Embryonic facial prominence (tissue), 1 donor: ENCODE measurements at regions not wholly inside any gene's neighbourhood (a gene's known extent, or its start where the extent isn't known, plus 50 kb on each side); places are given as distances from the start of the nearest gene placed in this dataset.
"Not testable (repeated sequence)": the region's sequence is repeated elsewhere in the genome, so short reads cannot be mapped to it uniquely, and the experiment has no call there.

Source experiments
- DNase-seq: peaks from one replicate; pipeline ENCODE4 v3.0.0-alpha.2; 2016; ENCODE audit errors: extremely low spot score

- no peak for DNase-seq
These were observed 317.0 kb downstream of the ZIC3 start for GRCh38 chrX:137882960-137883359.

DNA sequence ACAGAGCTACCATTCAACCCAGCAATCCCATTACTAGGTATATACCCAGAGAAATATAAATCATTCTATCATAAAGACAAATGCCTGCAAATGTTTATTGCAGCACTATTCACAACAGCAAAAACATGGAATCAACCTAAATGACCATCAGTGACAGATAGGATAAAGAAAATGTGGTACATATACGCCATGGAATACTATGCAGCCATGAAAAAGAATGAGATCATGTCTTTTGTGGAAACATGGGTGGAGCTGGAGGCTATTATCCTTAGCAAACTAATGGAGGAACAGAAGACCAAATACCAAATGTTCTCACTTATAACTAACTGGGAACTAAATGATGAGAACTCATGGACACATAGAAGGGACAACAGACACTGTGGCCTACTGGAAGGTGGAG, 318.9 kb downstream of the ZIC3 start:
- DNase-seq = not testable (repeated sequence)

- DNase-seq = no peak
These were observed 325.5 kb downstream of the ZIC3 start for GRCh38 chrX:137891431-137891830.

DNA sequence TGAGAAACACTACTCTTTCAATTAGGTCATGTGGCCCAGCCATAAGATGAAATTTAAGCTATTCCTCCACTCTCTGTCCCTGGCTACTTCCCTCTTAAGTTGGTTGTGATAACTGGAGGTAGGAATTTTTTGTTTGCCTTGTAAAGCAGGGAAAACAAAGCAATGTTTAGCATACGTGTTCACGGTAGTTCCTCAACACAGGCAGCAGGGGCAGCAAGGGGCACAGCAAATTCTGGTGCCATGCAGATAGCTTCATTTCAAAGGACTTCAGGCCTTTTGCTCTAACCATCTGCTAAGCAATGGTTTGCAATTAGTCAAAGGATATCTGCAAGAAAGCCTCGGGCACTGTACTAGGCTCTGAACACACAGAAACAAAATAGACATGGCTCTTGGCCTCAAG, 330.2 kb downstream of the ZIC3 start:
- no peak for DNase-seq

DNA sequence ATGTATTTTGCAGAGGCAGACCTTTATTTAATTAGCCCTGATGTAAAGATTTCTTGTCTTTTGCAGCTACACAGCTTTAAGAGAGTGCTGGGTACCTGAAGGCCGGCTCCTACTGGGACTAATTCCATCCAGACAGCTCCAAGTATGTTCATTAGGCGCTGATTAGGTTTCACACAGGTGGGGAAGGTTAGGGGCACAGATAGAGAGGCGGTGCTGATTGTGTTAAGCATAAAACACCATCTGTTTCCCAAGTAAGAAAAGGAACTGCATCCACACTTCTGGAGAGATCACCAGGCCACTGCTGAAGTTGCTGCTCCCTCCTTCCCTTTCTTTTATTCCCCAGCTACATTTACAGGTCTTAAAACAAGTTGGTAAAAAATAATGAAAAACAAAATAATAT, 349.5 kb downstream of the ZIC3 start:
- no peak for DNase-seq

GRCh38 chrX:137916090-137916746, 350.3 kb downstream of the ZIC3 start:
- no peak for DNase-seq

GRCh38 chrX:137926090-137926489, 360.2 kb downstream of the ZIC3 start:
- no peak for DNase-seq

DNA sequence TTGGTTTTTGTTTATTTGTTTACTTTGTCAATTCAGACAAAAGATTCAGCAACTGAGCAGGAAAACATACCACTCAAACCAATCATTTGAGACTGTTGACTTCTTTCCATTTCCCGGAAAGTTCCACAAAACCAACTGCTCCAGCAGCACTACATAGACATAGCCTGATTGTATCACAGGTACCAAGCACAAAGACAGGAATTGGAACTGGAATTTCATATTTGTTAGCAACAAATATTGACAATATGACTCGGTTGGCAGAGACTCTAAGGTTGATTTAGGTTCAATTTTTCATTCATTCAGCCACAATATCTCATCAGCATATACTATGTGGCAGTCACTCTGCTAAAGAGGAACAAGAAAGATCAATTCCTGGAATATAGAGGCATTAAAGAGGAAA, 364.0 kb downstream of the ZIC3 start:
- no peak for DNase-seq

- no peak for DNase-seq
These were observed 364.6 kb downstream of the ZIC3 start for GRCh38 chrX:137930533-137930932.

- DNase-seq = not testable (repeated sequence)
These were observed 368.3 kb downstream of the ZIC3 start for GRCh38 chrX:137934214-137934613.

- DNase-seq = not testable (repeated sequence)
These were observed 369.0 kb downstream of the ZIC3 start for GRCh38 chrX:137934887-137935286.

DNA sequence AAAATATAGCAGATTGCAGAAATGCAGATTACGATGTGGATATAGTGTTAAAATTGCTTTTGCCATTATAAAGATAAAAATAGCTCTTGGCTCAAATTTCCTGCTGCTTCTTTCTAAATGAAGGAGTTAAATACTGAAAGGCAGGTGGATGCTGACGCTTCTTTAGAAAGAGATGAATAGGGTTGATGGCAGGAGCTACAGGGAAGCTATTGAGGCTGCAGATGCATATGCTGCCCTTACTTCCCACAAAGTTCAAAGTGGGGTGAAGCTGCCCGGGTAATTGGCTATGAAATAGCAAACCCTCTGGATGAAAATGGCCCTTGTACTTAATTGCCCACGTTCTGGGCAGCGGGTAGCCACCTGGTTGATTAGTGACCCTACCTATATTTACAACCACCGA, 379.5 kb downstream of the ZIC3 start:
- DNase-seq = no peak

DNA sequence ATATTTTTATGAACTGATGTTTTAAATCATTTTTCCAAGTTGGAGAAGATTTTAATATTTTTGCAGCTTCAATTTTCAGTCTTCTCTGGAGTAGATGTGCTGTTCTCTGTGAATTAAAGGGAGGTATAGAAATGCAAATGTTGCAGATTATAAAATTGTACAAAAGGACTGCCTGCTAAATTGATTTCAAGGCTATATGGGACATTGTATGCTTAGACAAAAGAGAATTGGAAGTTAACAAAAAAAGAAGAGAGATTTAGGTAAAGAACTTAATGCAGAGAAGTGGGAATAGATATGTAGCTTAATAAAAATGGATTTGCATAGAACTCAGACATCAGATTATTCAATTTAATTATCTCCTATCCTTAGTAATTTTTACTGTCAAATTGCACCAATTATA, 403.3 kb downstream of the ZIC3 start:
- no peak for DNase-seq

DNA sequence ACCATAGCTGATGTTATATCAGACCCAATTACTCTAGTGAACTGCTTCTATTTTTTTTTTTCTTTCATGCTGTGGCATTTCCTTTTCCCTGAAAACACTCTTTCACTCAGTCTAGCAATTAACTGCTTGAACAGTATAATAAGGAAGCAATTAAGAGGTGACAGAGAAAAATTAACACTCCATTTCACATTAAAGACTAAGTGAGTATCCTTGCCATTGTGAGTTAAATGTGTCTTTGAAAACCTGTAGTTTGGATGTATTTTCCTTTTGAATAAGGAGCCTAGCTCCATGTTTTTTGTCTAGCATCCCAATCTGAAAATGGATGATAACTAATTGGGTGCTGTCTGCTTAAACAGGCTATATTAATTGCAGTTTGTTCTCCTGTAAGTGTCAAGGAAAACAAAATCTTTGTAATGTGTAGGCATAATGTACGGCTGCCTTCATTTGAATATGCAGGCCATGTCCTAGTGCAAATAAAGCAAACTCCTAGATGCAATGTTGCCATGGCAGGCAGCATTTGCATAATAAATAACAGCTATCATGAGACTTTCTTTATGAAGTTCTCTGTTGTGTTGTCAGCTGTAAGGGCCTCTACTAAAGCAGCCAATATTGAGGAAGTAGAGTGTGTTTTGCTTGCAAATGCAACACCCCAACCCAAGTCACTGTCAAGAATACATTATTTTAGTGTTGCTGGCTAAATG, 416.7 kb downstream of the ZIC3 start:
- no peak for DNase-seq

DNA sequence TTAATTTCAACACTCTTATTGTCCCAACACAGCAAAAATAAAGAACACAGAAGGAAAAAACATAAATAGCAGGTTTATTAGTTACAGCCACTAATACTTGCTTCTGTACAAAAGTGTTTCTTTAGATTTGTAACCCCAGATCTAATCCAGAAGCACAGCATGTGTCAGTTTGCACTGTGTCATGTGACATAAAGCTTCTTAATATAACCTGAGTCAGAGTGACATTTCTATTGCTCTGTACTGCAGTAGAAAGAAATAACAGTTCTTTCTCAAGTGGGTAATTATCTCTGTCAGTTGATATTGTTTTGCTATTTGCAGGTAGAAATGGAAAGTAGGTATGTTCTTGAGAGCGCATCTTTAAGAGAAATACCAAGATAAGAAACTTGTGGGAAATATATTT, 422.5 kb downstream of the ZIC3 start:
- no peak for DNase-seq

- DNase-seq = no peak
These were observed 432.7 kb downstream of the ZIC3 start for GRCh38 chrX:137998619-137999018.

GRCh38 chrX:137999071-137999470, 433.1 kb downstream of the ZIC3 start:
- no peak for DNase-seq

DNA sequence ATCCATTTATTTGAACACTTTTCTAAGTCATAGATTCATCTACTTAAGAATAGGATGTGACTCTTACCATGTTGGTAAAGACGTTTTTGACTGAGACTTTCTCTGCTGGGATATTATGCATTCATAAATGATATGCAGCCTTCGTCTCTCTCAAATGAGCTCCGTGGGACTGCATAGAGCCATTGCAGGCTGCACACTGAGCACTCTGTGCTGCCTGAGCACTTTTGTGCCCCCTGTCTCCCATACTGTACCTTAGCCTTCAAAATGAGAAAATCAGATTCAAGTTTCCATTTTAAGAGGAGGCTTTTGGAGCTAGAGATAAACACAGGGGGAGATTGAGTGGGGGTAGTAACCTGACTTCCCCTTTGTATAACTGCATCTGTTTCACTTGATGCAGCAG, 433.6 kb downstream of the ZIC3 start:
- no peak for DNase-seq

GRCh38 chrX:138001226-138001625, 435.3 kb downstream of the ZIC3 start:
- no peak for DNase-seq

DNA sequence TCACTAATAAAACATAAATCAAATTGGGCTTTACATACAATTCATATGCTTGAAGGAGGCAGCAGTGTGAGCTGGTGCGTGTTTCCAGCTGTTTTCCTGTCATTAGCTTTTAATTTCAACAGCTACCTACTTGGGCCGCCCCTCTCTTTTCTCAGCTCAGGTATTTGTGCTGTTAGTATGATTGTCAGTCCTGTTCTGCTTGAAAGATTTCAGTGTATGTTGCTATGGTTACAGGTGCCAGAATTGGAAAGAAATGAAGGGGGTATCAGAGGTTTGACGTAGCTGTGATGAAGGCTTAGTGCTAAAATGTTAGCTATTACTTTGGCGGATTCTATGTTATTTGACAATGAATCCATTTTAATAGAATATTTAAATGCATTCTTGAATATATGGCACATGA, 440.3 kb downstream of the ZIC3 start:
- DNase-seq = no peak

- no peak for DNase-seq
These were observed 442.4 kb downstream of the ZIC3 start for GRCh38 chrX:138008281-138008680.

GRCh38 chrX:138011468-138011867, 445.5 kb downstream of the ZIC3 start:
- no peak for DNase-seq

- no peak for DNase-seq
These were observed 448.6 kb downstream of the ZIC3 start for GRCh38 chrX:138014577-138014976.
